ENCODE measurements at regions not wholly inside any gene's neighbourhood (a gene's known extent, or its start where the extent isn't known, plus 50 kb on each side); places are given as distances from the start of the nearest gene placed in this dataset.

DNA sequence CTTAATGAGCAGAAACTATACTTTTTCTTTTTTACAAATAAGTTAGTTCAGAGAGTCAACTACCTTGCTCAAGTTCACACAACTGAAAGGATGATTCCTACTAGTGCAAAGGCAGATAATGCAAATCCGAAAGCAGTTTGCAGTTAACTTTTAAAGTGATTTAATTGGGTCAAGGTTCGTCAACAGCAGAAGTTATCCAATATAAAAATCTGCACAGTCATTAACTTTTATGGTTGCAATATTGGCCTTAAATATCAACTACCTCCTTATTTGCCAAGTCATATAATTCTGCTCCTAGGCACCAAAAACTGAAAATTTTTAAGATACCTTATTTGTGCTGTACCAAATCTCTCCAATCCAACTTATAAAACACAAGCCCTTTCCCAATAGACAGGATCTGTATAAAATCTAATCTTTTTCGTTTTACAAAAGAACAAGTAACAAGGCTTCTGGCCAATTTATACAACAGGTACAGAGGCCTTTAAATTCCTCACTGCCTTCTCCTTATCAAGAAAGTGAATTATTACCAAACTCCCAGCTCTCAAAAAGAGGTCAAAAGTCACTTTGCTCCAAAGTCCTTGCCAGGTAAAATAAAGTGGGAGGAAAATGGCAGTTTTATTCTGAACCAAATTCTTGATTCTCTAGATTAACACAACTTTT, 416.6 kb upstream of the NECTIN3 start:
- WGBS, result 97% methylated on average over 3 of the region's 3 CpGs
- H3K9me3 ChIP-seq (ENCODE audit: control insufficient read depth, low read length), result no peaks in the 10 kb centered on the region
- no peaks in the 10 kb centered on the region for H3K27me3 ChIP-seq (ENCODE audit: control insufficient read depth in 1 of 2, insufficient read depth in 1 of 2, low read length in 2 of 2)

DNA sequence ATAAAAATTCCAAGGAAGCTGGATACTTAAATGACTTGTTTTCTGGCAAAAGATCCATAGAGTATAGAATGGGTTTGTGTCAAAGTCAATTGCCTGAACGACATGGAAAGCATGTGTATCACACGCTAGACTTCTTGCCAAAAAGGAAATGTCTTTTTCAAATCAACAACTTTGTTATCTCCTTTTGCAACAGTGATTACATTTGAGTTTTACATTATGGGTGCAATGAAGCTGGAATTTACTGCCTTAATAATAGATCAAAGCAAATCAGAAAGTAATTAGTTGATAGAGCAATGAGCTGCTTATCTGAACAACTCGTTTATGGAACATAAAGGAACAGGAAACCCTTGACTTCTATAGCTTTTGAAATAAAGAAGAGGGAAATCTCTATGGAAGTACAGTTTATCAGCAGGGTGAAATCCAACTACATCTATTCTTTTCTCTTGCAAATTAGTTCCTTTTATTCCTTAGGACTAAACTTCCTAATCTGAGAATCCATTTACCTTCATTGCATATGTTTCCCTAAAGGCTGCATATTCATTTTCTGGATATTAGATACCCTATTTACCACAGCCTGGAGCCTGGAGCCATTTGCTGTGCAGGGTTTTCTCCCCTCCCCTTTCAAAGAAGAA, 415.1 kb upstream of the NECTIN3 start:
- WGBS, result no CpG with 5 or more reads among the region's 3 CpGs
- no peak overlapping the region for H4K8ac ChIP-seq (ENCODE audit: low read length)

More for the DNA sequence above, 416.6 kb upstream of the NECTIN3 start:
- Histone ChIP-seq H3K9ac (ENCODE audit: low read length) (no peak overlapping the region), H3K14ac (ENCODE audit: low read length in 2 of 2) (no peak overlapping the region), H3K27ac (ENCODE audit: low read length, poor library complexity, severe bottlenecking) (no peak overlapping the region), H2BK15ac (ENCODE audit: low read depth, poor library complexity, severe bottlenecking) (no peak overlapping the region), H4K91ac (ENCODE audit: low read length) (no peak overlapping the region), H2AFZ (ENCODE audit: low read depth, low read length) (no peak overlapping the region), H3K4me2 (ENCODE audit: low read length, poor library complexity, severe bottlenecking) (no peak overlapping the region), H2AK5ac (ENCODE audit: low read length, severe bottlenecking) (no peak overlapping the region), H4K8ac (ENCODE audit: low read length) (no peak overlapping the region), H2BK12ac (ENCODE audit: low read length in 2 of 2) (no peak overlapping the region), H2BK5ac (ENCODE audit: low read depth, low read length, poor library complexity, severe bottlenecking) (no peak overlapping the region), H3K4ac (ENCODE audit: low read depth in 1 of 2, low read length in 2 of 2) (no peak overlapping the region), H3K4me3 (ENCODE audit: insufficient read depth in 1 of 2, low read depth in 1 of 2, low read length in 2 of 2) (no peak overlapping the region), H3K4me1 (ENCODE audit: control insufficient read depth, insufficient read depth, low read depth, low read length) (no peaks in the 10 kb centered on the region), H3K23ac (ENCODE audit: low read length in 2 of 2) (no peak overlapping the region), H3K18ac (ENCODE audit: low read depth in 1 of 2, low read length in 2 of 2) (no peak overlapping the region), H3K36me3 (ENCODE audit: control insufficient read depth in 1 of 2, insufficient read depth in 2 of 2, low read depth in 1 of 2, low read length in 2 of 2) (no peaks in the 10 kb centered on the region), H2BK120ac (ENCODE audit: low read depth, low read length) (no peak overlapping the region), H3K79me1 (replicated peaks; ENCODE audit: low read length, poor library complexity, severe bottlenecking) (no peaks in the 10 kb centered on the region)
- no peak for DNase-seq

DNA sequence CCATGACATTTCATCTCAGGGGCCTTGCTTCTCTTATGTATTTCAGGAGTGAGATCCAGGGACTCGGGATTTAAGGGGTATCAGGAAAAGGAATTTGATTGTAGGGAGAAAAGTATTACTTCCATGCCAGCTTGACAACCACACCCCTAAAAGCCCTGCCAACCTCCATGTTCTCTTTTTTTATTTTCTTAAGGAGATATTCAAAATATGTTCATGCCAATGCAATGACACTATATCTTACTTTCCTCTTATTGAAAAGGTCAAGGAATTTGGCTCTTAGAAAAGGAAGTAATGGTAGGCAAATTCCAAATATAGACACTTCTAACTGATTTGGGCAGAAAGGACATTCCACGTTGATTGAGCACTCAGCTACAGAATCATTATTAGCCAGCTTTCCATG, 407.5 kb upstream of the NECTIN3 start:
- no peak overlapping the region for H3K9ac ChIP-seq (ENCODE audit: low read length)
- no peak overlapping the region for H3K23ac ChIP-seq (ENCODE audit: low read length in 2 of 2)
- no peak overlapping the region for H3K18ac ChIP-seq (ENCODE audit: low read depth in 1 of 2, low read length in 2 of 2)
- H2BK5ac ChIP-seq (ENCODE audit: low read depth, low read length, poor library complexity, severe bottlenecking), result no peak overlapping the region
- no peak overlapping the region for H3K4me3 ChIP-seq (ENCODE audit: insufficient read depth in 1 of 2, low read depth in 1 of 2, low read length in 2 of 2)
- H2BK15ac ChIP-seq (ENCODE audit: low read depth, poor library complexity, severe bottlenecking), result no peak overlapping the region
- H3K4ac ChIP-seq (ENCODE audit: low read depth in 1 of 2, low read length in 2 of 2), result no peak overlapping the region
- no peaks in the 10 kb centered on the region for H3K79me1 ChIP-seq (replicated peaks; ENCODE audit: low read length, poor library complexity, severe bottlenecking)
- H3K27me3 ChIP-seq (ENCODE audit: control insufficient read depth in 1 of 2, insufficient read depth in 1 of 2, low read length in 2 of 2), result no peaks in the 10 kb centered on the region
- H4K91ac ChIP-seq (ENCODE audit: low read length), result no peak overlapping the region
- H3K14ac ChIP-seq (ENCODE audit: low read length in 2 of 2), result no peak overlapping the region
- no peak overlapping the region for H3K4me2 ChIP-seq (ENCODE audit: low read length, poor library complexity, severe bottlenecking)
- H3K4me1 ChIP-seq (ENCODE audit: control insufficient read depth, insufficient read depth, low read depth, low read length), result peaks cover 6% of the 10 kb centered on the region
- no peak overlapping the region for H2AFZ ChIP-seq (ENCODE audit: low read depth, low read length)
- H3K9me3 ChIP-seq (ENCODE audit: control insufficient read depth, low read length), result peaks cover under 1% of the 10 kb centered on the region
- no peak overlapping the region for H2BK120ac ChIP-seq (ENCODE audit: low read depth, low read length)
- no CpG with 5 or more reads among the region's 2 CpGs for WGBS
- DNase-seq, result no peak
- H2BK12ac ChIP-seq (ENCODE audit: low read length in 2 of 2), result no peak overlapping the region
- H4K8ac ChIP-seq (ENCODE audit: low read length), result no peak overlapping the region
- H3K36me3 ChIP-seq (ENCODE audit: control insufficient read depth in 1 of 2, insufficient read depth in 2 of 2, low read depth in 1 of 2, low read length in 2 of 2), result no peaks in the 10 kb centered on the region
- H2AK5ac ChIP-seq (ENCODE audit: low read length, severe bottlenecking), result no peak overlapping the region
- no peak overlapping the region for H3K27ac ChIP-seq (ENCODE audit: low read length, poor library complexity, severe bottlenecking)

More for the DNA sequence above, 415.1 kb upstream of the NECTIN3 start:
- no peaks in the 10 kb centered on the region for H3K79me1 ChIP-seq (replicated peaks; ENCODE audit: low read length, poor library complexity, severe bottlenecking)
- no peak overlapping the region for H2BK5ac ChIP-seq (ENCODE audit: low read depth, low read length, poor library complexity, severe bottlenecking)
- H3K4me1 ChIP-seq (ENCODE audit: control insufficient read depth, insufficient read depth, low read depth, low read length), result no peaks in the 10 kb centered on the region
- no peak overlapping the region for H3K23ac ChIP-seq (ENCODE audit: low read length in 2 of 2)
- H2AK5ac ChIP-seq (ENCODE audit: low read length, severe bottlenecking), result no peak overlapping the region
- no peak overlapping the region for H3K9ac ChIP-seq (ENCODE audit: low read length)
- no peak overlapping the region for H3K4me3 ChIP-seq (ENCODE audit: insufficient read depth in 1 of 2, low read depth in 1 of 2, low read length in 2 of 2)
- no peak overlapping the region for H2BK15ac ChIP-seq (ENCODE audit: low read depth, poor library complexity, severe bottlenecking)
- no peak overlapping the region for H3K18ac ChIP-seq (ENCODE audit: low read depth in 1 of 2, low read length in 2 of 2)
- no peak overlapping the region for H4K91ac ChIP-seq (ENCODE audit: low read length)
- no peak overlapping the region for H3K4ac ChIP-seq (ENCODE audit: low read depth in 1 of 2, low read length in 2 of 2)
- no peaks in the 10 kb centered on the region for H3K9me3 ChIP-seq (ENCODE audit: control insufficient read depth, low read length)
- H3K27ac ChIP-seq (ENCODE audit: low read length, poor library complexity, severe bottlenecking), result no peak overlapping the region
- no peaks in the 10 kb centered on the region for H3K36me3 ChIP-seq (ENCODE audit: control insufficient read depth in 1 of 2, insufficient read depth in 2 of 2, low read depth in 1 of 2, low read length in 2 of 2)
- H3K4me2 ChIP-seq (ENCODE audit: low read length, poor library complexity, severe bottlenecking), result no peak overlapping the region
- DNase-seq, result no peak
- no peaks in the 10 kb centered on the region for H3K27me3 ChIP-seq (ENCODE audit: control insufficient read depth in 1 of 2, insufficient read depth in 1 of 2, low read length in 2 of 2)
- H2BK120ac ChIP-seq (ENCODE audit: low read depth, low read length), result no peak overlapping the region
- H2AFZ ChIP-seq (ENCODE audit: low read depth, low read length), result no peak overlapping the region
- no peak overlapping the region for H2BK12ac ChIP-seq (ENCODE audit: low read length in 2 of 2)
- no peak overlapping the region for H3K14ac ChIP-seq (ENCODE audit: low read length in 2 of 2)

DNA sequence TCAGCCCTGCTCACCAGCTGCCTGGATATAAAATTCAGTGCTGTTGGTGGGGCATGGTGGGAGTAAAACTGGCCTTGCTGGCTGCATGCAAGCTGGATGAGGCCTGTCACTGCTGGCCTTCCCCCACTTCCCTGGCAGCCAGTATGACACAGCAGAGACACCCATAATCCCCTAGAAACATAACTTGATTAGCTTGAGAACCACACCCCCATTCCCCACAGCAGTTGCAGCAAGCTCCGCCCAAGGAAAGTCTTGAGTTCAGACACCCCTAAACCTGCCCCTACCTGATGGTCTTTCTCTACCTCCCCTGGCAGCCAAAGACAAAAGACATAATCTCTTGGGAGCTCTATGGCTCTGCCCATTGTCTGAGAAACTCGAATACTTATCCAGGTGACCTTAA, 405.1 kb upstream of the NECTIN3 start:
- H2BK120ac ChIP-seq (ENCODE audit: low read depth, low read length), result no peak overlapping the region
- no peak overlapping the region for H2BK12ac ChIP-seq (ENCODE audit: low read length in 2 of 2)
- no peak overlapping the region for H2BK15ac ChIP-seq (ENCODE audit: low read depth, poor library complexity, severe bottlenecking)
- no peak overlapping the region for H4K91ac ChIP-seq (ENCODE audit: low read length)
- no peak for DNase-seq
- no peaks in the 10 kb centered on the region for H3K36me3 ChIP-seq (ENCODE audit: control insufficient read depth in 1 of 2, insufficient read depth in 2 of 2, low read depth in 1 of 2, low read length in 2 of 2)
- no peak overlapping the region for H2BK5ac ChIP-seq (ENCODE audit: low read depth, low read length, poor library complexity, severe bottlenecking)
- H3K4me3 ChIP-seq (ENCODE audit: insufficient read depth in 1 of 2, low read depth in 1 of 2, low read length in 2 of 2), result no peak overlapping the region
- H2AK5ac ChIP-seq (ENCODE audit: low read length, severe bottlenecking), result no peak overlapping the region
- H3K14ac ChIP-seq (ENCODE audit: low read length in 2 of 2), result no peak overlapping the region
- H3K18ac ChIP-seq (ENCODE audit: low read depth in 1 of 2, low read length in 2 of 2), result no peak overlapping the region
- 89% methylated on average over 2 of the region's 2 CpGs for WGBS
- H3K4me1 ChIP-seq (ENCODE audit: control insufficient read depth, insufficient read depth, low read depth, low read length), result peaks cover 6% of the 10 kb centered on the region
- H3K27ac ChIP-seq (ENCODE audit: low read length, poor library complexity, severe bottlenecking), result no peak overlapping the region
- H3K79me1 ChIP-seq (replicated peaks; ENCODE audit: low read length, poor library complexity, severe bottlenecking), result no peaks in the 10 kb centered on the region
- H4K8ac ChIP-seq (ENCODE audit: low read length), result no peak overlapping the region
- H3K9ac ChIP-seq (ENCODE audit: low read length), result no peak overlapping the region
- H2AFZ ChIP-seq (ENCODE audit: low read depth, low read length), result no peak overlapping the region
- no peak overlapping the region for H3K4ac ChIP-seq (ENCODE audit: low read depth in 1 of 2, low read length in 2 of 2)
- peaks cover 16% of the 10 kb centered on the region for H3K9me3 ChIP-seq (ENCODE audit: control insufficient read depth, low read length)
- H3K23ac ChIP-seq (ENCODE audit: low read length in 2 of 2), result no peak overlapping the region
- no peak overlapping the region for H3K4me2 ChIP-seq (ENCODE audit: low read length, poor library complexity, severe bottlenecking)
- H3K27me3 ChIP-seq (ENCODE audit: control insufficient read depth in 1 of 2, insufficient read depth in 1 of 2, low read length in 2 of 2), result no peaks in the 10 kb centered on the region

Measured in mesenchymal stem cell (in vitro differentiated cells and primary cell).